ENCODE measurements at regions not wholly inside any gene's neighbourhood (a gene's known extent, or its start where the extent isn't known, plus 50 kb on each side); places are given as distances from the start of the nearest gene placed in this dataset.
A peak's percentile ranks its signal among the peaks of the same experiment; 100 is the strongest.

GRCh38 chr7:118104812-118105441, 79.0 kb upstream of the LSM8 start:
- TF ChIP-seq TEAD4 (IDR thresholded peaks at IDR 0.05): no peak
- no peak for TF ChIP-seq EGR1 (IDR thresholded peaks at IDR 0.05)
- peak; percentile 56 for TF ChIP-seq RAD21 (IDR thresholded peaks at IDR 0.05; ENCODE audit: low read depth)

DNA sequence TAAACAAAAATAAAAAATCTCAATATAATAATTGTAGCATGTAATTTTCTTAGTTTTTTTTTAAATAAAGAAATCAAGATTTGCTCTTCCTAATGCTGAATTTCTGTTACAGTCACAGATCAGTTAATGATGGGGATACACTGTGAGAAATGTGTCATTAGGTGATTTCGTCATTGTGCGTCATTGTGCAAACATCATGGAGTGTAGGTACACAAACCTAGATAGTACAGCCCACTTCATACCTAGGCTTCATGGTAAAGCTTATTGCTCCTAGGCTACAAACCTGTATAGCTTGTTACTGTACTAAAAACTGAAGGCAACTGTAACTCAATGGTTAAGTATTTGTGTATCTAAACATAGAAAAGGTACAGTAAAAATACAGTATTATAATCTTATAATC, 74.4 kb upstream of the LSM8 start:
- TF ChIP-seq TEAD4 (IDR thresholded peaks at IDR 0.05): no peak
- TF ChIP-seq CEBPB (IDR thresholded peaks at IDR 0.05): no peak
- TF ChIP-seq RAD21 (IDR thresholded peaks at IDR 0.05; ENCODE audit: low read depth): no peak
- no peak for TF ChIP-seq REST (IDR thresholded peaks at IDR 0.05; ENCODE audit: low read depth)
- no peak for TF ChIP-seq FOXM1 (IDR thresholded peaks at IDR 0.05; ENCODE audit: borderline replicate concordance, low read depth)
- no peak for TF ChIP-seq TAF1 (IDR thresholded peaks at IDR 0.05; ENCODE audit: low read depth)

DNA sequence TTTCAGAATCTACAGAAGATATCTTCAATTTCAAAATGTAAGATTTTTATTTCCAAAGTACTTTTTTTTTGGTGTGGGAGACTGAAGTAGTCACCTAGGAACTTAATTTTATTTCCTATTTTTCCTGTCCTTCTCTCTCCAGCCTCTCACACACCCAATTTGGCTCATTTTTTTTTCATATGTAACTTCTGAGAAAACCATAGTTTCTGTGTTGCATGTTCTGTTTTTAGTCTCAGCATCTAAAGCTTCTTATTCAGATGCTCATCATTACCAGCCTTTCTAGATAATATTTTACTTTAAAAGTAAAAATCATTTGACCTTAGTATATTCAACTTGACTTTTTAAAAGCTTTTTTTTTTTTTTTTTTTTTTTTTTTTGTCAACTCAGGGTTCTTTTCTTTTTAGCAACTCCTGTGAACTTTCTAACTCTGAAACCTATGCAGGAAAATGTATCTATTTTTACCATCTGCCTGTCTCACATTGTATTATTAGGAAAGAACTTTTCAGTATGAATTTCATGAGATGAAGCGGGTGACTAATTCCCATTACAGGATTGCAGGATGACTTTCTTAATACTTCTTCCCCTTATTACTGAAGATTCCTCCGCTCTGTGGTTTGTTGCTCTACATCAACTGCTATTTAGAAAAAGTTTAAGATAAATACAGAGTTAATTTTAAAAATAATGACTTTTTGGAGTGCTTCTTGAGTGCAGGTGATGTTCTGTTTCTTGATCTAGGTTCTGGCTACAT, 73.6 kb upstream of the LSM8 start:
- TF ChIP-seq NFIC (IDR thresholded peaks at IDR 0.05) (no peak), REST (IDR thresholded peaks at IDR 0.05; ENCODE audit: low read depth) (no peak), YY1 (IDR thresholded peaks at IDR 0.05; ENCODE audit: low read depth) (no peak), CEBPB (IDR thresholded peaks at IDR 0.05) (no peak), TEAD4 (IDR thresholded peaks at IDR 0.05) (no peak), RAD21 (IDR thresholded peaks at IDR 0.05; ENCODE audit: low read depth) (no peak), MAX (IDR thresholded peaks at IDR 0.05) (no peak), TCF12 (IDR thresholded peaks at IDR 0.05; ENCODE audit: low read depth) (no peak)
- TF ChIP-seq, protein P1, sequence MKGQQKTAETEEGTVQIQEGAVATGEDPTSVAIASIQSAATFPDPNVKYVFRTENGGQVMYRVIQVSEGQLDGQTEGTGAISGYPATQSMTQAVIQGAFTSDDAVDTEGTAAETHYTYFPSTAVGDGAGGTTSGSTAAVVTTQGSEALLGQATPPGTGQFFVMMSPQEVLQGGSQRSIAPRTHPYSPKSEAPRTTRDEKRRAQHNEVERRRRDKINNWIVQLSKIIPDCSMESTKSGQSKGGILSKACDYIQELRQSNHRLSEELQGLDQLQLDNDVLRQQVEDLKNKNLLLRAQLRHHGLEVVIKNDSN (IDR thresholded peaks at IDR 0.05): no peak

- TF ChIP-seq TEAD4 (IDR thresholded peaks at IDR 0.05): no peak
- TF ChIP-seq, protein P1 (IDR thresholded peaks at IDR 0.05): no peak
- no peak for TF ChIP-seq NFIC (IDR thresholded peaks at IDR 0.05)
- no peak for TF ChIP-seq CREB1 (IDR thresholded peaks at IDR 0.05; ENCODE audit: low read depth)
- TF ChIP-seq TCF12 (IDR thresholded peaks at IDR 0.05; ENCODE audit: low read depth): no peak
- TF ChIP-seq YY1 (IDR thresholded peaks at IDR 0.05; ENCODE audit: low read depth): no peak
- TF ChIP-seq RAD21 (IDR thresholded peaks at IDR 0.05; ENCODE audit: low read depth): no peak
- no peak for TF ChIP-seq ZBTB7A (IDR thresholded peaks at IDR 0.05; ENCODE audit: low read depth)
- no peak for TF ChIP-seq EGR1 (IDR thresholded peaks at IDR 0.05)
- no peak for TF ChIP-seq CEBPB (IDR thresholded peaks at IDR 0.05)
- no peak for TF ChIP-seq MAX (IDR thresholded peaks at IDR 0.05)
Measured at GRCh38 chr7:118111347-118111746, 72.6 kb upstream of the LSM8 start.

GRCh38 chr7:118114175-118114574, 69.8 kb upstream of the LSM8 start:
- TF ChIP-seq MAX (IDR thresholded peaks at IDR 0.05): no peak
- no peak for TF ChIP-seq NFIC (IDR thresholded peaks at IDR 0.05)
- no peak for TF ChIP-seq TEAD4 (IDR thresholded peaks at IDR 0.05)
- no peak for TF ChIP-seq CEBPB (IDR thresholded peaks at IDR 0.05)
- TF ChIP-seq REST (IDR thresholded peaks at IDR 0.05; ENCODE audit: low read depth): no peak
- no peak for TF ChIP-seq FOXM1 (IDR thresholded peaks at IDR 0.05; ENCODE audit: borderline replicate concordance, low read depth)
- TF ChIP-seq CREB1 (IDR thresholded peaks at IDR 0.05; ENCODE audit: low read depth): no peak
- no peak for TF ChIP-seq EGR1 (IDR thresholded peaks at IDR 0.05)
- TF ChIP-seq ZBTB7A (IDR thresholded peaks at IDR 0.05; ENCODE audit: low read depth): no peak
- no peak for TF ChIP-seq TCF12 (IDR thresholded peaks at IDR 0.05; ENCODE audit: low read depth)
- TF ChIP-seq TAF1 (IDR thresholded peaks at IDR 0.05; ENCODE audit: low read depth): no peak
- no peak for TF ChIP-seq RAD21 (IDR thresholded peaks at IDR 0.05; ENCODE audit: low read depth)
- no peak for TF ChIP-seq EP300 (IDR thresholded peaks at IDR 0.05; ENCODE audit: borderline replicate concordance)
- TF ChIP-seq, protein P1 (IDR thresholded peaks at IDR 0.05): no peak
- no peak for TF ChIP-seq YY1 (IDR thresholded peaks at IDR 0.05; ENCODE audit: low read depth)
